Spleen (tissue), 7 donors: ENCODE measurements at regions not wholly inside any gene's neighbourhood (a gene's known extent, or its start where the extent isn't known, plus 50 kb on each side); places are given as distances from the start of the nearest gene placed in this dataset.

Experiments used
- POLR2A ChIP-seq, 3 donors: fragments of 450-650 bp; IDR thresholded peaks; one replicate each; pipeline ENCODE4 v1.5.1; 2017; ENCODE audit warnings: antibody characterized with exemption in 3 of 3, mild to moderate bottlenecking in 1 of 3
- POLR2AphosphoS5 ChIP-seq, 3 donors: sonication (generic); formaldehyde crosslinking; IDR thresholded peaks; one replicate each; pipeline ENCODE4 v1.5.1; 2017; ENCODE audit warnings: antibody characterized with exemption in 3 of 3
- TF ChIP-seq, protein P1 (sequence below), 11 experiments: fragments of 200-600 bp in 7 of 11; fragments of 450-650 bp in 4 of 11; sonication (generic) in 4 of 11; IDR thresholded peaks in 8 of 11; conservative IDR thresholded peaks in 3 of 11; 1 replicate in 7 of 11; 2 replicates in 4 of 11; pipeline versions ENCODE4 v1.4.0 to v1.8.0; 2016 to 2021; ENCODE audit warnings: antibody characterized with exemption in 11 of 11, inconsistent platforms in 4 of 11, mild to moderate bottlenecking in 1 of 11
- donor health status: DM: no; HTN: no; CAD: no; lungs with moderate emphysema.
- donor health status: DM: no; HTN: no; CAD: no.
- donor health status: DM: no; HTN: no; CAD: no.

- TF ChIP-seq, protein P1, sequence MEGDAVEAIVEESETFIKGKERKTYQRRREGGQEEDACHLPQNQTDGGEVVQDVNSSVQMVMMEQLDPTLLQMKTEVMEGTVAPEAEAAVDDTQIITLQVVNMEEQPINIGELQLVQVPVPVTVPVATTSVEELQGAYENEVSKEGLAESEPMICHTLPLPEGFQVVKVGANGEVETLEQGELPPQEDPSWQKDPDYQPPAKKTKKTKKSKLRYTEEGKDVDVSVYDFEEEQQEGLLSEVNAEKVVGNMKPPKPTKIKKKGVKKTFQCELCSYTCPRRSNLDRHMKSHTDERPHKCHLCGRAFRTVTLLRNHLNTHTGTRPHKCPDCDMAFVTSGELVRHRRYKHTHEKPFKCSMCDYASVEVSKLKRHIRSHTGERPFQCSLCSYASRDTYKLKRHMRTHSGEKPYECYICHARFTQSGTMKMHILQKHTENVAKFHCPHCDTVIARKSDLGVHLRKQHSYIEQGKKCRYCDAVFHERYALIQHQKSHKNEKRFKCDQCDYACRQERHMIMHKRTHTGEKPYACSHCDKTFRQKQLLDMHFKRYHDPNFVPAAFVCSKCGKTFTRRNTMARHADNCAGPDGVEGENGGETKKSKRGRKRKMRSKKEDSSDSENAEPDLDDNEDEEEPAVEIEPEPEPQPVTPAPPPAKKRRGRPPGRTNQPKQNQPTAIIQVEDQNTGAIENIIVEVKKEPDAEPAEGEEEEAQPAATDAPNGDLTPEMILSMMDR (IDR thresholded peaks at IDR 0.05 in 8 of 11, conservative IDR thresholded peaks at IDR 0.05 in 3 of 11) = no peak
- TF ChIP-seq POLR2A (IDR thresholded peaks at IDR 0.05) (no peak), POLR2AphosphoS5 (IDR thresholded peaks at IDR 0.05) (no peak)
These were observed 463.2 kb downstream of the KLHL13 start for GRCh38 chrX:117653396-117653795.
